Stomach (tissue), 8 donors: ENCODE measurements at regions not wholly inside any gene's neighbourhood (a gene's known extent, or its start where the extent isn't known, plus 50 kb on each side); places are given as distances from the start of the nearest gene placed in this dataset.

Experiments used
- DNase-seq, 2 donors: peaks; one replicate each; pipeline versions ENCODE4 v3.0.0 to v3.0.0-alpha.2; 2013 to 2019
- H3K27ac ChIP-seq, 5 donors: fragments of 200-600 bp in 4 of 5; sonication (generic) in 4 of 5; one replicate each; pipeline ENCODE4 v1.5.1; 2013 to 2019; ENCODE audit warnings: mild to moderate bottlenecking in 1 of 5, moderate library complexity in 1 of 5
- H3K27me3 ChIP-seq, 3 donors: fragments of 200-600 bp; sonication (generic); one replicate each; pipeline ENCODE4 v1.5.1; 2017 to 2019; ENCODE audit warnings: mixed run types in 1 of 3
- H3K36me3 ChIP-seq, 4 donors: fragments of 200-600 bp; sonication (generic); 1 replicate in 3 of 4; 2 replicates in 1 of 4; pipeline ENCODE4 v1.5.1; 2016 to 2019
- H3K4me1 ChIP-seq, 4 donors: fragments of 200-600 bp; sonication (generic); one replicate each; pipeline ENCODE4 v1.5.1; 2016 to 2019
- H3K4me3 ChIP-seq, 4 donors: fragments of 200-600 bp; sonication (generic) in 3 of 4; one replicate each; pipeline ENCODE4 v1.5.1; 2016 to 2019; ENCODE audit warnings: mild to moderate bottlenecking in 1 of 4
- H3K9me3 ChIP-seq, 4 donors: fragments of 200-600 bp; sonication (generic); one replicate each; pipeline ENCODE4 v1.5.1; 2016 to 2019
- CTCF ChIP-seq, 7 experiments: fragments of 450-650 bp in 4 of 7; fragments of 200-600 bp in 3 of 7; sonication (generic) in 3 of 7; IDR thresholded peaks; one replicate each; pipeline ENCODE4 v1.5.1; 2016 to 2019; ENCODE audit warnings: antibody characterized with exemption in 7 of 7, control low read depth in 2 of 7, mild to moderate bottlenecking in 1 of 7
- EP300 ChIP-seq: sonication (generic); formaldehyde crosslinking; IDR thresholded peaks from one replicate; pipeline ENCODE4 v1.6.1; 2017; ENCODE audit warnings: antibody characterized with exemption
- POLR2A ChIP-seq, 4 donors: fragments of 450-650 bp; IDR thresholded peaks; one replicate each; pipeline ENCODE4 v1.6.1; 2016; ENCODE audit warnings: antibody characterized with exemption in 4 of 4, control low read depth in 2 of 4, mild to moderate bottlenecking in 1 of 4, moderate library complexity in 1 of 4
- POLR2AphosphoS5 ChIP-seq, 3 donors: sonication (generic); formaldehyde crosslinking; IDR thresholded peaks; one replicate each; pipeline ENCODE4 v1.6.1; 2016; ENCODE audit warnings: antibody characterized with exemption in 3 of 3
- WGBS, 5 donors: extraction: QIAGEN DNeasy Blood & Tissue Kit in 3 of 5; methylation state at CpG; one replicate each; pipeline versions ENCODE4 v1.1.5 to v1.1.7; 2013 to 2018; 5-methylcytosine and 5-hydroxymethylcytosine counted together
- intact Hi-C: fragments of 100-400 bp; cut with DNase I; formaldehyde crosslinking; loops from one replicate; pipeline ENCODE4 v1.15.1; 2023; ENCODE audit warnings: low total_unique reads
- donor health status: healthy with polysubstance abuse.
- donor health status: Bipolar disorder and iron deficiency.
- donor health status: healthy.

GRCh38 chr16:86932130-86932982 is 354.0 kb downstream of the FOXL1 start:
- Histone ChIP-seq H3K27me3 (peaks cover 0 to 87% (median 21%) of the 10 kb centered on the region in 3 donors), H3K36me3 (no peaks in the 10 kb centered on the region), H3K4me1 (peaks cover 0 to 28% (median 13%) of the 10 kb centered on the region in 4 donors), H3K4me3 (no peak overlapping the region), H3K9me3 (peaks cover 0 to 3% (median 0%) of the 10 kb centered on the region in 4 donors), H3K27ac (no peak overlapping the region)
- WGBS, 5 donors: 90 to 95% (median 92%) methylated on average over 8 of the region's 8 CpGs
- intact Hi-C loops: no loop called here
- DNase-seq: no peak
- TF ChIP-seq EP300 (no peak), CTCF (IDR thresholded peaks at IDR 0.05) (no peak), POLR2AphosphoS5 (IDR thresholded peaks at IDR 0.05) (no peak), POLR2A (IDR thresholded peaks at IDR 0.05) (no peak)

- Histone ChIP-seq H3K36me3 (no peaks in the 10 kb centered on the region), H3K27ac (no peak overlapping the region), H3K27me3 (peaks cover 0 to 70% (median 4%) of the 10 kb centered on the region in 3 donors), H3K4me3 (no peak overlapping the region), H3K4me1 (peaks cover 0 to 16% (median 10%) of the 10 kb centered on the region in 4 donors), H3K9me3 (peaks cover 0 to 8% (median 3%) of the 10 kb centered on the region in 4 donors)
- intact Hi-C loops: no loop called here
- TF ChIP-seq POLR2AphosphoS5 (IDR thresholded peaks at IDR 0.05) (no peak), CTCF (IDR thresholded peaks at IDR 0.05) (no peak), EP300 (no peak), POLR2A (IDR thresholded peaks at IDR 0.05) (no peak)
- no peak for DNase-seq
- WGBS, 5 donors: 51 to 68% (median 56%) methylated on average over 25 to 27 of the region's 27 CpGs
These were observed 356.4 kb downstream of the FOXL1 start for GRCh38 chr16:86934581-86935375.

GRCh38 chr16:86939609-86940008 is 361.3 kb downstream of the FOXL1 start:
- Histone ChIP-seq H3K4me3 (no peak overlapping the region), H3K27me3 (peaks cover 0 to 31% (median 0%) of the 10 kb centered on the region in 3 donors), H3K36me3 (no peaks in the 10 kb centered on the region), H3K9me3 (peaks cover 0 to 15% (median 8%) of the 10 kb centered on the region in 4 donors), H3K4me1 (no peaks in the 10 kb centered on the region), H3K27ac (no peak overlapping the region)
- intact Hi-C loops: no loop called here
- WGBS, 5 donors: 80 to 94% (median 90%) methylated on average over 2 of the region's 2 CpGs
- TF ChIP-seq EP300: no peak
- no peak for TF ChIP-seq POLR2A (IDR thresholded peaks at IDR 0.05)
- no peak for TF ChIP-seq CTCF (IDR thresholded peaks at IDR 0.05)
- no peak for TF ChIP-seq POLR2AphosphoS5 (IDR thresholded peaks at IDR 0.05)
- DNase-seq: no peak

- Histone ChIP-seq H3K4me3 (no peak overlapping the region), H3K36me3 (no peaks in the 10 kb centered on the region), H3K27me3 (peaks cover 0 to 19% (median 0%) of the 10 kb centered on the region in 3 donors), H3K27ac (no peak overlapping the region), H3K4me1 (no peaks in the 10 kb centered on the region), H3K9me3 (peaks cover 0 to 15% (median 8%) of the 10 kb centered on the region in 4 donors)
- DNase-seq: no peak
- no peak for TF ChIP-seq POLR2AphosphoS5 (IDR thresholded peaks at IDR 0.05)
- no peak for TF ChIP-seq CTCF (IDR thresholded peaks at IDR 0.05)
- TF ChIP-seq EP300: no peak
- TF ChIP-seq POLR2A (IDR thresholded peaks at IDR 0.05): no peak
- intact Hi-C loops: no loop called here
- 86 to 93% (median 86%) methylated on average over 5 to 6 of the region's 6 CpGs for WGBS, 5 donors
These were observed 363.4 kb downstream of the FOXL1 start for GRCh38 chr16:86941731-86942130.
